RPMI8226 (cell line): ENCODE measurements at regions not wholly inside any gene's neighbourhood (a gene's known extent, or its start where the extent isn't known, plus 50 kb on each side); places are given as distances from the start of the nearest gene placed in this dataset.

Experiments
- DNase-seq: peaks from one replicate; pipeline ENCODE4 v3.0.0-alpha.2; 2015

DNA sequence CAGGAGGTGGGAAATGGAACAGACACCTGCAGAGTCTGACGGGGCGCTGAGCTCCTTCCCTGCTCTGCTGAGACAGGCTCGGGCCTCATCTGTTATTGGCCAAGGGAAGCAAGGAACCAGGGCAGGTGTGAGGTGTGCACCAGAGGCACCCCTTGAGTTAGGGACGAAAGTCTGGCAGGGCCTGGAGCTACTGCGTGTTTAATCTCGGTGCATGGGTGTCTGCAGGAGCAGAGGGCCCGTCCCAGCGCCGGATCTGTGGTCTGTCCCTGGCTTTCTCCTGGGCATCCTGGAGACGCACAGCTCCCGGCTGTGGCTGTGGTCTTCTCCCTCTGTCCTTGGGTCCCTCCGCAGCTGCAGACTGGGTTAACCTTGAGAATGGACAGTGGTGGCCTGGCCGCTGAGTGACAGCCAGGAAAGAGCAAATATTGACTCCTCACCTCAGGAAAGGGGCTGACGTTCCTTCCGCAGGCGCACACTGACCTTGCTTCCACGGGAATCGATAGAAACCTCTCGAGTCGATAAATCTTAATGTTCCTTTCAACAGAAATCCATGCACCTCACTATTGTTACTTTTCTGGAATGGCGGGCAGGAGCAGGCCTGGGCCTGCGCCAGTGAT, 975.6 kb downstream of the BRD1 start:
- no peak for DNase-seq

DNA sequence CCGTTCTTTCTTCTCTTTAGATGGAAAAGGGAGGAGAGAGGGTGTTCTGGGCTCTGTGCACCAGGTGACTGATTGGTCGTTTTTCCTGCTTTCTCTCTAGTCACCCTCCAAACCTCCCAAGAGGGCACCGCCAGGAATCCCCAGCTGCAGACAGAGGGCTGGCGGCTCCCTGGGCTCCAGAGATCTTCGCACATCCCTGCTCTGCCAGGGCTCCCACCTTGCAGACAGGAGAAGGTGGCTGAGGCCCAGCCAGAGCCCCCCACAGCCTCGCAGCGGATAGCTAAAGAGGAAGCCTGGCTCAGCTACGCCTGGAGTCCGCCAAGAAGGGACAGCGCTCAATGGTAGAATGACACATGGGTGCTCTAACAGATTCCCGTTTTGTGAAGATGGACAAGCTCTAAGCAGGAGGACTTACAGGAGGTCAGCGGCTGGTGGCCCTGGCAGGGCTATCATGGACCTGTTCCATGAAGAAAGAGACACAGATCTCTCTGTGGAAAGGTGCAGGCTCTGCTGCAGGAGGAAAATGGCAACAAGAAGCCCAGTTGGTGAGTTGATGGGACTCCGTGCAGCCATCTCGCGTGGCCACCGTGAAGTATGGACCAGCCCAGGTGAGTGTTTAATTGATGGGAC, 976.9 kb downstream of the BRD1 start:
- no peak for DNase-seq

DNA sequence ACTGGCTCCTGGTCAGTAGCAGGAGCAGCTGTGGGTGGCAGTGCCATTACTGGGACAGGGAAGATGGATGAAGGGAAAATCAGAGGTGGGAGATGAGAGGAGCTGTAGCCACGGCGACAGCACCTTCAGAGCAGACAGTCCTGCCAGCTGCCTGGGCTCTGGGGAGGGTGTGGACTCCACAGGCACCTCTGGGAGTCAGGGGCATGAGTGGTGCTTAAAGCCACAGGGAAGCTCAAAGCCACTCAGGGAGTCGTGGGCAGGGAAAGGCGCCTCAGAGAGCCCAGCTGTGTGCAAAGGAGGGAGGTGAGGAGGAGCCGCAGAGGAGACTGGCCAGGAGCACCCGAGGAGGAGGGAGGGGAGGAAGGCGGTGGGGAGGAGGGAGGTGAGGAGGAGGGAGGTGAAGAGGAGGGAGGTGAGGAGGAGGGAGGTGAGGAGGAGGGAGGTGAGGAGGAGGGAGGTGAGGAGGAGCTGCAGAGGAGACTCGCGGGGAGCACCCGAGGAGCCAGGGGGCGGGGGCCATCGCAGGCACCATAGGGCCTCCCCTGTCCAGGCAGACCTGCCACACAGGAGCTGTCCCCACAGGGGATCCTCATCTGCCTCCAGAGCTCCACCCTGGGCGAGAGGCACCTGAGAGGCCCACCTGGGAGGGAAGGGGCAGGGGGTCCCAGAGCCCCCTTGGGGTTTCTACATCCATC, 977.6 kb downstream of the BRD1 start:
- DNase-seq = no peak

DNA sequence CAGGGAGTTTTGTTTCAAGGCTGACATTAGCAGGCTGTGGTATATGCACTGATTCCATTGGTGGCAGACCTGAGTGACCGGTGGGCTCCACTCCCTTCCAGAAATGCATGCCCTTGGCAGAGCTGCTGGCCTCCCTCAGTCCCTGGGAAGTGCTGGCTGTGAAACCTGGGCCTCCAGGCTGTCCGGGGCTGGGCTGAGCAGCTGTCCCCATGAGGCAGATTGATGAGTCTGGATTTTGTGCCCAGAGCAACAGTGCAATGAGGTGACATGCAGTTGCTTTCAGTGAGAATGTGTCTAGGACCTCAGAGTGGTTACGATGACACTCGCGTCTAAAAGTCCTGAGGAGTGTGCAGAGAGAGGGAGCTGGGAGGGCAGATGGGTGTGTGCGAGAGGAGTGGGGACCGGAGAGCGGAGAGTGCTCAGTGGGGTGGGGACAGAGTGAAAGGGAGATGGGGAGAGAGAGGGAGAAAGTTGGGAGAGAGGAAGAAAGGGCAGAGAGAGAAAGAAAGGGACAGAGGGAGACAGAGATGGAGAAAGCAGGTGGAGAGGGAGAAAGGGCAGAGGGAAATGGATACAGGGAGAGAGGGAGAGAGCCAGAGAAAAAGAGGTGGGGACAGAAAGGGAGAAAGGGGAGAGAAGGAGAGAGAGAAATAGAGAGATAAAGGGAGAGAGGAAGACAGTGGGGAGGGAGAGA, 978.3 kb downstream of the BRD1 start:
- DNase-seq = peak; percentile 49

DNA sequence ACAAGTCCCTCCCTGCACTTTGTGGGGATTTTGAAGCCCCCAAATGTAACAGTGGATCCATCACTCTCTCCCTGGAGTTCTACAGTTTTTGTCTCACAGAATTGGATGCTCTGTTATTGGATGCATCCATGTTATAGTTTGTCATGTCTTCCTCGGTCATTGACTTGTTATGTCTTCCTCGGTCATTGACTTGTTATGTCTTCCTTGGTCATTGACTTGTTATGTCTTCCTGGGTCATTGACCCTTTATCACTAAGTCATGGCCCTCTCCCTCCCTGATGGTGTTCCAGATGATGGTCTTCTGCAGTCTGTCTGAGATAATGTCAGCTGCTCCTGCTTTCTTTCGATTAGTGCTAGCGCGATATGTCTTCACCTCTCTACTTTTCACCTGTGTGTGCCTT, 981.5 kb downstream of the BRD1 start:
- no peak for DNase-seq

DNA sequence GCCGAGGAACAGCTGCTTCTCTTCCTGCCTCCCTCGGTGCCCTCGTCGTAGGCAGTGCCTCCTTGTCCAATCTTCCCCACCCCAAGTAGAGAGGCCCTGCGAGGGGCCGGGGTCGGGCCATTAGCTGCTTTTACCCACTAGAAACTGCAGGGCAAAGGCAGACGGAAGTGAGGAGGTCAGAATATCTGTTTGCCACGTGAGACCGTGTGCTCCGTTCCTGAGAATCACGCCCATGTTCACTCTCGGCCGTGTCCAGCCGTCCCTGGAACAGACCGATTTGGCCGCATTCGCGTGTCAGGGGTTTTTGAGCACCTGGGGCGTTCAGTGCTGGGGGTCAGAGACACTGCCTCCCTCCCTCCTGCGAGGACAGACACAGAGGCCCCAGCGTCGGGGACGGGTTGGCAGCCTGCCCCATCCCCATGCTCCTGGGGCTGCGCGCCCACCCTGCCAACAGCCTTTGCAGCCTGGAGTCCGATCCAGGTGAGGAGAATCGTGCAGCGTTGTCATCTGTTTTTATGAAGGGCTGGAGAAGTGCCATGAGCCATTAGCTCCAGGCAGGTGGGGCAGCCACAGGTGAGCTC, 982.2 kb downstream of the BRD1 start:
- DNase-seq = peak; percentile 55

DNA sequence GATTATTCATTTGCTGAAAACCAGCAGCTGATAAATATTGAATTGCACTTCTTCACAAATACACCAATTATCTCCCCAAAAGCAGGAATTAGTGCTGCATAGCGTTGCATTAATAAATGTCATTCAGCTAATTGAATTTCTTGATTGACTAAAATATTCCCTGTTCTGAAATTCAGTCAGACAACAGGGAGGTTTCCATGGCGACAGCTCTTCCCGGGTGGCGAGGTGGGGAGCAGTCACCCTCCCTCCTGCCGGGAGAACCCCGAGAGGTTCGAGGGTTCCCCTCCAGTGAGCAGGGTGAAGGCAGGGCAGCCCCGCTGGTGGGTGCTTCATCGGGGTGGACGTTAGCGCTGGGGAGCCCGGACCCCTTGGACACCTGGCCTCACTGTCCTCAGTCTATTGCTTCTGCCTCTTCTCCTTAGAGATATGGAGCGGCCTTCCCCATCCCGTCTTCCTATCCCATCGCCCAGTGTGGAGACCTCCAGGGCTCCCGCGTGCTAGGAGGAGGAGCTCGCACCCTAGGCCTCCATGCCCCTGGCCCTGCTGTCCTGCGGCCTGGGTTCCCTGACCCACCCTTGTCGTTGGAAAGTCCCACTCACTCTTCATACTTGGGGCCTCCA, 983.5 kb downstream of the BRD1 start:
- DNase-seq = no peak

DNA sequence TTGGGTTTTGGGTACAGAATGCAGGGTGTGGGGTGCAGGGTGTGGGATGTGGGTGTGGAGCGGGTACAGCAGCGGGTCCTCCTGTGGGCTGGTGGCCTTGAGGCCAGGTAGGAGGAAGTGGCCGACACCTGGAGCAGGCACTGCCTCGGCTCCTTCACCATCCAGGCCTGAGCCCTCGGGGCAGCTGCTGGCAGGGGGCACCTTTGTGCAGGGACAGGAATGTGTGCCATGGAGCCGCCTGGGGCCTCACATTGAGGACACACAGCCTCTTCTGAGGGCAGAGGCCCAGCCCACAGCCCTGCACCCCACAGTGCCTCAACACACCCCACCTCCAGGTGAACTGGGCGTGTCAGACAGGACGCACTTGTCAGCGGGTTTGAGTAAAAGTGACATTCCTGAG, 984.0 kb downstream of the BRD1 start:
- DNase-seq = peak; percentile 30

DNA sequence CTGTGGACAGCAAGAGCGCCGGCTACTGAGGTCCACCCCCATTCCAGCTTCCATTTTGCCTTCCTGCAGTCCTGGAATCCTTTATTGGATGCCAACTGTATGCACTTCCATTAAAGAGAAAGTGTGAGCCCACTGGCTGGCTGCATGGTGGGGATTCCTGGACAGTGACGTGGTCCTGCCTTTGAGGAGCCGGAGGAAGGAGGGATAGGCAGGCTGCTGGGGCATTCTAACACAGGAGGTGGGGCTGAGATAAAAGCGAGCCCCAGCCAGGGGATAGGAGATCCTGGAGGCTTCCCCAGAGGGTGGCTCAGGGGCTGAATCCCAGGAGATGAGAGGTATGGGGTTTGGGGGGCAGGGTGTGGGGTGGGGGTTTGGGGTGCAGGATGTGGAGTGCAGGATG, 984.7 kb downstream of the BRD1 start:
- DNase-seq = no peak

DNA sequence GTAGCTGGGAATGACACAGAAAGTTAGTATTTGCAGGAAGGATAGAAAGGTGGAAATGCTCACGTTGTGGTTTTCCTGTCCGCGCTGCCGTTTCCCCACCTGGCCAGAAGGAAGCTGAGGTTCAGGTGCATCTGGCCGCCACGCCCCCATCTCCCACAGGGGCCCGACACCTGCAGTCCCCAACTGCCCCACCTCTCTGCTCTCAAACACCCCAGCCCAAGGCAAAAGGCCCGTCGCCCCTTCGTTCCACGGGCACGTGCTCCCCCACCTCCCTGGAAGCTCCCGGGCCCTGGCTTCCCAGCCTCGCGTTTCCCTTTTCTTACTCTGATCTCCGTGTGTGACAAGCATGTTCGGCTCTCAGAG, 985.1 kb downstream of the BRD1 start:
- peak; percentile 87 for DNase-seq

DNA sequence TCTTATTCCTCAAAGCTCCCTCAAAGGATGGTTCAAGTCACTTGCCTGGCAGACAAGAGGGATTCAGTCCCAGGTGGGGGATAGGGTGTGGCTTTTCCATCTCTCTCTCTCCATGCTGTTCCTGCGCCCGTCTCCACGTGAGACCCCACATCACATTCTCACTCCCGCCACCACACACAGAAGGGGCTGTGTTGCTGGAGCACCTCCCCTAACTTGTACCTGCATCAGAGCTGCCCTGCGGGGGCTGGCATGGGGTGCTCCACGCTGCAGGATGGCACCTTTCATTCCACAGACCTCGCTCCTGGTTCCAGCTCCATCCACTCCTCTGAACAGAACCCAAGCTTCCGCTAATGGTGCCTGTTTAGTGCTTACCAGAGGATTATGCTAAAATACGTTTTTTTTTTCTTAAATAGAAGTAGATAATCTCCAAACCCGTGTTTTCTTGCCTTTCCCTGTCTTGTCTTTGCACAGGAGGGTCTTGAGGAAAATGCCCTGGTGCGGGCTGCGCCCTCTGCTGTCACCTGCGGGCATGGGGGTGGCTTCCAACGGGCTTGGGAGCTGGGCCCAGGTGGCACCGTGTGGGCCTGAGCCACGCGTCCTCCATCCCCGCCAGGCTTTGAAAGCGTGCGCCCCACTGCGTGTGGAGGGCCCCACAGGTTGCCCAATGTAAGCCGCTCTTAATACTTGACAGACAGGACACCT, 985.6 kb downstream of the BRD1 start:
- no peak for DNase-seq

DNA sequence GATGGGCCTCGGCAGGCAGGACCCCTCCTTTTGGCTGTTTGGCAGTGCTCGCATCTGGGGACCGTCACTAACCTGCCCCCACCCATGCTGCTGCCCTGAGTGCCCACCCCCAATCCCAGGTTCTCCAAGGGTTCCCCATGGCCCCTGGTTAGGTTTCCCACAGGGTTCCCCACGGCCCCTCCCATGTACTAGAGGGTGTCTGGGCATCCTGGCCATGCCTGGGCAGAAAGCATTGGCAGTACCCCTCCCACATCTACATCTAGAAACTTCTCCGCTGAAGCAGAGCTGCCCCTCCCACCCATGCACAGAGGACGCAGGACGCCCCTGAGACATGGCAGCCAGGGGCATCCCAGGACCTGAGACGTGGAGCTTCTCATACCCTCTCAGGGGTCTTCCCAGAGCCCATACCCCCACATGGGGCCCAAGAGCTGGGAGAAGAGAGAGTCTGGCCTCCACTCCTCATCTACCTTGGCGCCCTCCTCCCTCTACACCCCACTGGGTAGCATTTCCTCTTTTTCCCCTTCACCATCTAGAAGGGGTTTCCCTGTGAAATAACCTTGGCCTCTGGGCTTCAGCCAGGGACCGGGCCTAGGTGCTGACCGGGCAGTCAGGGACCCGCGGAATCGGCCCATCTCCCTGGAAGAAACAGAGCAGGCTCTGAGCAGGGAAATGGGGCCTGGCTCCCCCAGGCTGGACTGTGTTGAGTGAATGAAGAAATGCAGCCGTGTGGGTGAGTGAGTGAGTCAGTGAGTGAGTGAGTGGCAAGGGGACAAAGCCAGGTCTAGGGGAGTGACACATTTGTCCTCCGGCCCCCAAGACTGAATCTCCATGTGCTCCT, 987.3 kb downstream of the BRD1 start:
- peak; percentile 31 for DNase-seq

DNA sequence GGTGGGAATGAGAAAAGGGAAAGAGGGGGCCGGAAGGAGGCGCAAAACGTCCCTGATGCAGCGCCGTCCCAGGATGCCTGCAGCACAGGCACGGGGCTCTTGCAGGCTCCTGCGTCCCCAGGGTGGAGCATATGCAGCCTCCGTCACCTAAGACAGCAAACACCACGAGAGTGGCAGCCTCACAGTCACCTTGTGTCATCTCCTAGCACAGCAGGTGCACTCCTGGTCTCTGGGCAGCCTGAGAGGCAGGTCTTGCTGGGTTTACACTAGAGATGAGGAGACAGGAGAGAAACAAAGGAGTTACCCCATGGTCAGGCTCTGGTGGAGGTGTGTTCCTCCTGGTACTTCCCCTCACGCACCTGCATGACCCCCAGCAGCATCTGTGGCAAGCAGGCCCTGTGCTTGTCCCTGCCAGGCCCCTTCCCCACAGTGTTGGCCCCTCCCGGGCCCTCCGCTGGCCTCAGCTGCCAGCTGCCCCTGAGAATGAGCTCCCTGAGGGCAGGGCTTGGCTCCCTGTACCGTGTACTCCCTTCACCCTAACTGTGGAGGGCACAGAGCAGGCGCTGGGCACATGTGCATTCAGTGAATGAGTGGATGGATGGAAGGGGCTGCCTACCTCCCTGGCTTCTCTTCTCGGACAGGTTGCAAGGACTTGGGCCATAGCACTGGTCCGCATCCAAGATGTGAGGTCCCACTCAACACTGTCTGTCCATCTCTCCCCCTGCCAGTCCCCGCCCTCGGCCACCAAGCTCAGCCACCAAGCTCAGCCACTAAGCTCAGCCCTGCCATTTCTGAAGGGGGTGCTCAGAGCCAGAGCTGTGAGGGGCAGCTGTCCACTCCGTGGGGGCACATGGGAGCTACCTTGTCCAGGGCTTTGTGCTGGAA, 988.6 kb downstream of the BRD1 start:
- peak; percentile 81 for DNase-seq

DNA sequence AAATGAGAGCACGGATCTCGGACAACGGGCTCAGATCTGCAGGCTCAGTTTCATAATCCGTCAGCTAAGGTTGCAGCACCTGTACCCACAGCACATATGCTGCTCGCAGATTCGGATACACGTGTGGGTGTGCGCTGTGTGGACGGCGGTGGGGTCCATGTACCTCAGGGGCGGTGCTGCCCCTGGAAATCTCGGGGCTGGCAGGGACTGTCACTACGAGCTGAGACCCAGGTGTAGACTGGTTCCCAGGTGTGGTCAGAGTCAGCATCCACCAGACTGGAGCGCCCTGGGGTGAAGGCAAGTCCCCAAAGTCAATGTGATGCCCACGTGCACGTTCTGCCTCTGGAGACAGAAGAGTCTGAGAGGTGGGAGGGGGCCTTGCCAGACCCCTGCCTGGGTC, 989.3 kb downstream of the BRD1 start:
- DNase-seq = peak; percentile 38

DNA sequence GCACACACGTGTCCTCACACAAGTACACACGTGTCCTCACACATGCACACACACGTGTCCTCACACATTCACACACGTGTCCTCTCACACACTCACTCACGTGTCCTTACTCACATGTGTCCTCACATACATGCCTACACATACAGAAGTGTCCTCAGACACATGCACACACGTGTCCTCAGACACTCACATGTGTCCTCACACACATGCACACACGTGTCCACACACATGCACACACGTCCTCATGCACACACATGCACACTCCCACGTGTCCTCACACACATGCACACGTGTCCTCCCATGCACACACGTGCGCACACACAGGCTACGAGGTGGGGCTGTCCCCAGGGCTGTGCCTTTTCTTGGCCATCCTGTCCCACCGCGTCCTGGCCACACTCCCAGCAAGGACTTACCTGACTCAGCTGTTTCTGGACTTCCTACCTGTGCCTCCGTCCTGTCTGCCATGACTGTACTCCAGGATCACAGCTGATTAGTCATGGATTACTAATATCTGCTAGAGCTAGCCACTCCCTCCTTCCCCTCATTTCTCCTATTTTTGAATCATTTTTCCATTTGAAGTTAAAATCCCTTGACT, 990.2 kb downstream of the BRD1 start:
- no peak for DNase-seq

DNA sequence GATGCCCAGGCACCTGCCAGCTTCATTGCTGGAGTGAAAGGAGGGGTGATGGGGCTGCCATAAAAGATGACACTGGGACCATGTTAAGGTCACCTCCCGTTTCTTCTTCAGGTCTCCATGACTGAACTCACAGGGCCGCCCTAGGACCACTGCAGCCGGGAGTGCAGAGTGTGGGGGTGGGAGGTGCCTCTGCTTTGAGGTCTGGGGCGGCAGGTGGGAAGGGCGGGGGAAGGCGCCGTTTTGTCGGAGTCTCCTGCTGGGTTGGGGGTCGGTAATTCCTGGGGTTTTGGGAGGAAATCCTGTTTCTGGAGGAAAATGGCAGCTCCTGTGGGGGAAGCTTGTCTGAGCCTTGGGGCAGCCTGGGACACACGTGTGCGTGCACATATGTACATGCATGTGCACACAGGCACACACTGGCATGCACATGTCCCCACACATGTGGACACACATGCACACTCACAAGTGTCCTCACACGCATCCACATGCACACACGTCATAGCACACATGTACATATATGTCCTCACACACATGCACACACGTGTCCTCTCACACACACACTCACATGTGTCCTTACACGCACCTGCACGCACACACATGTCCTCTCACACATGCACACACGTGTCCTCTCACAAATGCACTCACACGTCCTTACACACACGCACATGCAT, 990.9 kb downstream of the BRD1 start:
- no peak for DNase-seq

DNA sequence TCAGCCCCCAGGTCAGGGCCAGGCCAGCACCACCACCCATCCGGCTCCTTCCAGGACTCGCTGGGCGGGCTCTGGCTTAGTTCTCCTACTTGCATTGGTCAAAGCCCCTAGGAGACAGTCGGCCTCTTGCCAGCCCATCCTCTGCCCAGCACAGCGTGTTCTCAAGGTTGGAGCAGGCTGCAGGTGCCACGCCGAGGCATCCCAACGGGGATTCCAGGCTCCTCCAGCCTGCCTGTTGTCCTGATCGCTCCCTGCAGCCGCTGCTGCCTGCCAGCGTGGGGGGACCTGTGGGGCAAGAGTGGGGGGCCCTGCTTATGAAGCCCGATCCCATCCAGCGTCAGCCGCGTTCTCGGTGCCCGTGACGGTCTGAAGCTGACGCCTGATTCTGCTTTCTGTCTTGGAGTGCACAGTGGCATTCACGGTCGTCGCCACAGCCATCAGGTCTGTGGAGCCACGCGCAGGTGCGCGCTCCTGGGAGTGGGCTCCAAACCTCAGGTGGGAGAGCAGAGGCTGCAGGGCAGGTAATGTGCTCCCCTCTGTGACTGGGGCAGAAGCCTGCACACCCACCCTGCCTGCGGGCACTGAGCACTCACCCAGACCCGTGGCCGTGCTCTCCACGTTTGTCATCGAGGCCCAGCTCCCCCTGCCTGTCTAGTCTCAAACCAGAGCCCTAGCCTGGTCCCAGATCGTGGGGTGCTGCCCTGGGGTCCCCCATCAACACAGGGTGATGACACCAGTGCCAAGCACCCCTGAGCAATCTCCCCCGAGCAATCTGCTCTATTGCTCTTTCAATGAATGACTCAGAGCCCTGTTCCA, 991.6 kb downstream of the BRD1 start:
- DNase-seq = no peak

DNA sequence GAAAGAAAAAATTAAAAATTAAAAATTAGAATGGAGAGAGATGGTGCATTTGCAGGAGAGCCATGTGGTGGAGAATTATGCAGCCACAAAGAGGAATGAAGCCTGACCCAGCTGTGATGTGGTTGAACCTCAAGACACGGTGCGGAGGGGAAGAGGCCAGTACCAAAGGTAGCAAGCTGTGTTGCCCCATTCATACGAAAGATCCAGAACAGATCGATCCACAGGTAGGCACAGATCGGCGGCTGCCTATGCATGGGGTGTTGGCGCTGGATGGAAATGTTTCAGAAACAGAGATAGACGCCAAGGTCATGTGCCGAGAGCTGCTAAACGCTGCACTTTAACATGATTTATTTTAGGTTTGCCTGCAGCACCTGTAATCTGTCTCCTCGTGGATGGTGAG, 992.3 kb downstream of the BRD1 start:
- no peak for DNase-seq

DNA sequence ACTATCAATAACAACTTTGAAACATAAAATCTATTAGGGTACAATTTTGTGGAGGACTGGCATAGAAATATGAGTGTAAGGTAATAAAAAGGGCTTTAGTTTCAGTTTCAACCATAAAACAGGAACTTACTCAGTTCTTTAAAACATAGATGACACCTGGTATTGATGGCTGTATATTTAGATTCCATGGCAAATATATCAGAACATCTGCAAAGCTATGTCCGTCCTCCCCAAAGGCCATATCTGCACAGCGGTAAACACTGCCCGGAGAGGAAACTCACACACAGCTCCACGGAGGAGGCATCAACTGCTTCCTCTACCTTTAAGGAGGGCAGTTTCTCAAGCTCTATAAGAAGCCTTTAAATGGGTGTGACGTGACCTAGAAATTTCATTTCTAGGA, 993.3 kb downstream of the BRD1 start:
- peak; percentile 88 for DNase-seq
